NCI-H2107 (cell line): ENCODE measurements at regions not wholly inside any gene's neighbourhood (a gene's known extent, or its start where the extent isn't known, plus 50 kb on each side); places are given as distances from the start of the nearest gene placed in this dataset.
A peak's percentile ranks its signal among the peaks of the same experiment; 100 is the strongest.

ENCODE experiments used
- DNase-seq: peaks from one replicate; lab custom pipeline; 2025; lab: John Stamatoyannopoulos, UW

GRCh38 chr6:168157272-168158212 lies 78.5 kb upstream of the FRMD1 start:
- DNase-seq: no peak

- no peak for DNase-seq
Observed at GRCh38 chr6:168156742-168157265, 77.8 kb upstream of the FRMD1 start.

DNA sequence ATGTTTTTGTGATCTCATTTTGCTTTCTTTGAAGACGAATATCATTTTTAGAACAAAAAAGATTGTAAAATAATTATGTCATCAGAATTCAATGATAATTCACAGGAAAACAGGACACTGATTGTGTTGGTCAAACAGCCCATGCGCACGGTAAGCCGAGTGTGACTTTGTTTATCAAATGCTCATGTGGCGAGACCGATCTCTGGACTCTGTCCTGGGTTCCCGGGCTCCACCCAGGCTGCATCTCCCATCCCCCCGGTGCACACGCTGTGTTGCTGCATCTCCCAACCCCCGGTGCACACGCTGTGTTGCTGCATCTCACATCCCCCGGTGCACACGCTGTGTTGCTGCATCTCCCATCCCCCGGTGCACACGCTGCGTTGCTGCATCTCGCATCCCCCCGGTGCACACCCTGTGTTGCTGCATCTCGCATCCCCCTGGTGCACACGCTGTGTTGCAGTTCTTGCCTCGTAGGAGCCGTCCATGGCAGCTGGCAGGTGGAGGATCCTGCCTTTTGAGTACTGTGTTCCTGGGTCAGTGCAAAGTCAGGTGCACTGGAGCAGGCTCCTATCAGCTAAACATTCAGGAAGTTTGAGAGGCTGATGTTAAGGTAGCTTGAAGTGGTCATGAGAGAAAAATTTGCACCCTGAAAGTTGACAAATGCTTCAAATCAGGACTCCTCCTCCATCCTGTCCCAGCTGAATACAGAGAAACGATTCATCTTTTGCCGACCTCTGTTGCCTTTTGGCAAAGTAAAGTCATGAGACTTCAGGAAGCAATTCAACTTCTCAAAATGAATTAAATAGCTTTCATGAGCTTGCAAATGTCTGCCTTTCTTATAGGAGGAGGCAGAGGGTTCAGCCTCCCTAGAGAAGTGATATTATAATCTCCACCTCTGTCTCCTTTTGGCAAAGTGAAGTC lies 77.1 kb upstream of the FRMD1 start:
- DNase-seq: no peak

- DNase-seq: no peak
Observed at GRCh38 chr6:168155193-168155592, 76.2 kb upstream of the FRMD1 start.

DNA sequence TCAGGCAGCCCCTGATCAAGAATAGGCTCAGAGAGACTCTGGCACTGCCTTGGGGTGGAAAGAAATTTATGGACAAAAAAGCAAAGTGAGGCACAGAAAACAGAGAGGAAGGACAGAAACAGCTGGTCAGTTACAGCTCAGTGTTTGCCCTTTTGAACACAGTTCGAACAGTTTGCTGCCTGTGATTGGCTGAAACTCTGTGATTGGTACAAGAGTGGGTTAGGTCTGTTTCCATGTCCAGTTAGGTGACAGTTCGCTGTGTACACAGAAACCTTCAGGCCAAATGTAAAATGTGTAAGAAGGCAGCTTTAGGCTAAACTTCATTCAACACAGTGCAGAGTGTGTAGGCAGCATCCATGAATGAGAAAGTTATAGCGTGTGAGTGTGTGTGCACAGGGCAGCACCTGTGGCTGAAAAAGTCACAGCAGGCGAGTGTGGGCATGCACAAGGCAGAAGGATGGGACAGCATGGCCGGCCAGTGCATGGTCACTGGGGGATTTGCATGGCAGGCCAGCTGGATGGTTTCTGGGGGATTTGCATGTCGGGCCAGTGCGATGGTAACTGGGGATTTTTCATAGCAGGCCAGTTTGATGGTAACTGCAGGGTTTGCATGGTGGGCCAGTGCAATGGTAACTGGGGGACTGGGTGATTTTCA lies 75.4 kb upstream of the FRMD1 start:
- no peak for DNase-seq

- no peak for DNase-seq
Observed at GRCh38 chr6:168153553-168153952, 74.5 kb upstream of the FRMD1 start.

GRCh38 chr6:168152980-168153379 lies 74.0 kb upstream of the FRMD1 start:
- DNase-seq: no peak

DNA sequence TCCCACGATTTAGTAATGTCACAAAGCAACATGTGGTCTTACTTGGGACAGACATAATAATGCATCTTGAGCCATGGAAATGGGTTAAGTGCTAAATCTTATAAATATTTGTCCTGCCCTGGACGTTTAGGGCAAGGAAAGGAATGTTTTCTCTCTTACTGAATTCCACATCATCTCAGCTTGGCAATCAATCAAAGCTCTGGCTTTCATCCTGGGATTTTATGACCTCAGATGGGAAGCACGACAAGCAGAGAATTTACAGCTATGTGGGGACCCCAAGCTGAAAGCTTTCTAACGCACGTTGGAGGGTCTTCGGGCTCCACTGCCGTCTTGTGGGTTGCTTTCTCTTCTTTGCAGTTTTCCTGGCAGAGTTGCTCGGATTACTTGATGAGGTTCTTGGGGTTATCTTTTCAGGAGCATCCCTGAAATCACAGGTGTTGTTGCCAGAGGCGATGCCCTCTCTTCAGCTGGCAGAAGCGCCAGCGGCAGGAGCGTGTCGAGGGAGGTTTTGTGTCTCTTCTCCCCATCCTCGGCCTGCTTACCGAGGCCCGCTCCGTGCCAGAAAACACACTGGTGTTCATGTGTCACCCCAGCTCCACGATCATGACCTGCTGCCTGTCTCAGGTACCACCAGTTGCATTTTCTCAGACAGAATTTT lies 73.4 kb upstream of the FRMD1 start:
- no peak for DNase-seq

GRCh38 chr6:168150551-168151320 lies 71.7 kb upstream of the FRMD1 start:
- DNase-seq: no peak

GRCh38 chr6:168149015-168149414 lies 70.0 kb upstream of the FRMD1 start:
- DNase-seq: no peak

GRCh38 chr6:168148231-168148849 lies 69.3 kb upstream of the FRMD1 start:
- no peak for DNase-seq

DNA sequence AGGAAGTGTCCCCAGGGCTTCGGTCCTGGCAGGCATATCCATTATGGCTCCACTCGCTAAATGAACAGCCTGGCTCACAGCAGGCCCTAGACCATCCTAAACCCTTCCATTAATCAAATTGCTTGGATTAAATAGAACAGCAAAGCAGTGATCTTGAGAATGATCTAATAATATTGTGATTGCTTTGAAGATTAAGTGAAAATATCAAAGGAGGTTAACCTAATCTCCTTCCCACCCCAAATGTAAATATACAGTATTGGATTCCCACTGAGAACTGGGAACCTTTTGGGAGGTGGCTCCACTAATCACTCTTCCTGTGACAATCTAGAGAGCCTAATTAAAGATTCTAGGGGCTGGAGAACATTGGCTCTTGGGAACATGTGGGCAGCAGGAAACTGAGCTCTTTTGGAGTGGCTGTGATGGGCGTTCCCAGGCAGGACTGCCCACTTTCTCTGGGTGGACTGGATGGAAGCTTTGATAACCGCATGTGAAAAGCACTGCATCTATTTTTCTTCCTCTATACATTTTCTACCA lies 68.3 kb upstream of the FRMD1 start:
- DNase-seq: peak; percentile 57

DNA sequence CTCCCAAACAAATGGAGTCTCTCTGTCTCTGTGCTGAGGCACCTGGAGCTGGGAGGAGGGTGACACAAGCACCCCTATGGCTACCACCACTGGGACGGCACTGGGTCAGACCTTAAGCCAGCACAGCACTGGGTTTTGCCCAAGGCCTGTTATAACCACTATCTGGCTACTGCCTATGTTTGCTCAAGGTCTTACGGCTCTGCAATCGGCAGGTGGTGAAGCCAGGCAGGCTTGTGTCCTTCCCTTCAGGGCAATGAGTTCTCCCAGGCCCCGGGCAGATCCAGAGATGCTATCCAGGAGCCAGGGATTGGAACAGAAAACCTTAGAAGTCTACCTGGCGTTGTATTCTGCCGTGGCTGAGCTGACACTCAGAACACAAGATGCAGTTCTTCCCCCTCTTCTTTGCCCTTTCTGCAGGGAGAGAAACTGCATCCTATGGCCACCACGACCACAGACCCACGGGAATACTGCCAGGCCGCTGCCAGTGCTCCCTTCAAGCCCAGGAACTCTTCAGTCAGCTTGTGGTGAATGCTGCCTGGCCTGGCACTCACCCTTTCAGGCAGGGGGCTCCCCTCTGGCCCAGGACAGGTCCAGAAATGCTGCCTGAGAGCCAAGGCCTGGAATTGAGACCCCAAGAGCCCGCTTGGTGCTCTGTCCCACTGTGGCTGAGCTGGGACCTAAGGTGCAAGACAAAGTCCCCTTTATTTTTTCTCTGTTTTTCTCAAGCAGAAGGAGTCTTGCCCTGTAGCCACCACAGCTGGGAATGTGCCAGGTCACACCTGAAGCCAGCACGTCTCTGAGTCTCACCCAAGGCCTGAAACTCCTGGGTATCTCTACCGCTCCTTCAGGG lies 67.0 kb upstream of the FRMD1 start:
- no peak for DNase-seq

DNA sequence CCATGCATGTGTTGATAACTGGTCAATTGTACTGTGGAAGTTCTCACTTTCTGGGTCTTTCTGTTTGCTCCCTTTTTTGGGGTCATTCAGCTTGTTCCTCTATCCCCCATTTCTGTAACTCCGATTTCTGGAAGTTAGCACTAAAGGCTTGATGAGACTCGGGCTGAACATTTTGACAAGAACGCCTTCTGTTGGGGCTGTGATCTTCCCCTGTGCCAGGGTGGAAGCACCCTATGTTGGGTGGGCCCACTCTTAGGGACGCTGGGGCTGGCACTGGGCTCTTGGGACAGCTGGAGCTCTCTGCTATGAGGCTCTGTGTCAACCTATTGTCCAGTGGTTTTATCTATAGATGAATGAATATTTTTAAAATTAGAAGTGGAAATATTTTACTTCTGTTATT lies 60.1 kb upstream of the FRMD1 start:
- DNase-seq: no peak

- no peak for DNase-seq
Observed at GRCh38 chr6:168138436-168138835, 59.4 kb upstream of the FRMD1 start.

- DNase-seq: no peak
Observed at GRCh38 chr6:168137024-168137423, 58.0 kb upstream of the FRMD1 start.

DNA sequence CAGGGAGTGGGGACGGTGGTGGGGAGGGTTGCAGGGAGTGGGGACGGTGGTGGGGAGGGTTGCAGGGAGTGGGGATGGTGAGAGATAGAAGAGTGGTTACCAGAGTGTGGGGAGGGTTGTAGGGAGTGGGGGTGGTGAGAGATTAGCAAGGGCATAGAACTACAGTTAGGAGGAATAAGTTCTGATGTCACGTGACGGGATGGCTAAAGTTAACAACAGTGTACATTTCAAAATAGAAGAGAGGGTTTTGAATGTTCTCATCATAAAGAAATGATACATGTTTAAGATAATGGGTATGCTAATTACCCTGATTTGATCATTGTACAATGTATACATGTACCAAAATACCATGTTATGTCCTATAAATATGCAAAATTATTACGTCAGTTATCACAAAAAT lies 57.6 kb upstream of the FRMD1 start:
- DNase-seq: no peak

- no peak for DNase-seq
Observed at GRCh38 chr6:168136001-168136400, 57.0 kb upstream of the FRMD1 start.

- DNase-seq: peak; percentile 56
Observed at GRCh38 chr6:168134560-168135201, 55.7 kb upstream of the FRMD1 start.
